OCI-LY1 (cell line): ENCODE measurements at regions not wholly inside any gene's neighbourhood (a gene's known extent, or its start where the extent isn't known, plus 50 kb on each side); places are given as distances from the start of the nearest gene placed in this dataset.

Experiments
- H2AFZ ChIP-seq: fragments of 200-600 bp; sonication (generic), shearing (Covaris generic); 2 replicates; pipeline ENCODE4 v1.6.0; 2014; ENCODE audit warnings: antibody characterized with exemption, mild to moderate bottlenecking, low read length
- H3F3A ChIP-seq: fragments of 200-600 bp; sonication (generic), shearing (Covaris generic); 2 replicates; pipeline ENCODE4 v1.6.0; 2014; ENCODE audit warnings: mild to moderate bottlenecking, antibody characterized with exemption, low read length, moderate library complexity; ENCODE audit not compliant: insufficient read depth
- H3K27ac ChIP-seq: fragments of 200-600 bp; sonication (generic); 2 replicates; pipeline ENCODE4 v1.5.1; 2014; ENCODE audit warnings: low read length, mixed run types, mild to moderate bottlenecking, low read depth; ENCODE audit not compliant: poor library complexity, severe bottlenecking
- H3K27me3 ChIP-seq: fragments of 200-600 bp; sonication (generic); 2 replicates; pipeline ENCODE4 v1.6.0; 2014; ENCODE audit warnings: antibody characterized with exemption, mild to moderate bottlenecking, low read length, moderate library complexity; ENCODE audit not compliant: insufficient read depth
- H3K36me3 ChIP-seq: fragments of 200-600 bp; sonication (generic); 2 replicates; pipeline ENCODE4 v1.6.1; 2014; ENCODE audit warnings: mild to moderate bottlenecking, antibody characterized with exemption, low read length, moderate library complexity, mixed read lengths; ENCODE audit not compliant: insufficient read depth
- H3K4me1 ChIP-seq: fragments of 200-600 bp; sonication (generic); 2 replicates; pipeline ENCODE4 v1.5.1; 2014; ENCODE audit warnings: mild to moderate bottlenecking, low read length, moderate library complexity; ENCODE audit not compliant: insufficient read depth, severe bottlenecking
- H3K4me2 ChIP-seq: fragments of 200-600 bp; sonication (generic), shearing (Covaris generic); 2 replicates; pipeline ENCODE4 v1.6.1; 2014; ENCODE audit warnings: low read length
- H3K4me3 ChIP-seq: fragments of 200-600 bp; sonication (generic); 2 replicates; pipeline ENCODE4 v1.5.1; 2014; ENCODE audit warnings: low read length, low read depth, mild to moderate bottlenecking, mixed read lengths; ENCODE audit not compliant: poor library complexity, severe bottlenecking
- H3K79me2 ChIP-seq: fragments of 200-600 bp; shearing (Covaris generic); 2 replicates; pipeline ENCODE4 v1.6.1; 2016; ENCODE audit warnings: mixed run types, low read length, mixed read lengths; ENCODE audit not compliant: insufficient read depth
- H3K9ac ChIP-seq: fragments of 200-600 bp; sonication (generic), shearing (Covaris generic); 2 replicates; pipeline ENCODE4 v1.6.1; 2014; ENCODE audit warnings: mild to moderate bottlenecking, low read length, mixed read lengths
- H3K9me2 ChIP-seq: fragments of 200-600 bp; sonication (generic), shearing (Covaris generic); 2 replicates; pipeline ENCODE4 v1.6.1; 2014; ENCODE audit warnings: low read depth, mild to moderate bottlenecking, low read length, mixed read lengths
- H3K9me3 ChIP-seq: fragments of 200-600 bp; shearing (Covaris generic); 2 replicates; pipeline ENCODE4 v1.6.1; 2014; ENCODE audit warnings: low read length, mixed read lengths
- H4K20me1 ChIP-seq: fragments of 200-600 bp; sonication (generic), shearing (Covaris generic); 2 replicates; pipeline ENCODE4 v1.6.0; 2016; ENCODE audit warnings: mild to moderate bottlenecking, low read length; ENCODE audit not compliant: insufficient read depth
- CTCF ChIP-seq: fragments of 200-600 bp; sonication (generic), shearing (Covaris generic); IDR thresholded peaks from 2 replicates; pipeline ENCODE4 v1.5.1; 2017; ENCODE audit warnings: mild to moderate bottlenecking, antibody characterized with exemption, low read length, moderate library complexity, mixed read lengths
- EZH2 ChIP-seq: fragments of 200-600 bp; sonication (generic), shearing (Covaris generic); IDR thresholded peaks from 2 replicates; pipeline ENCODE4 v1.8.0; 2017; ENCODE audit warnings: borderline replicate concordance, mixed run types, mild to moderate bottlenecking, antibody characterized with exemption, low read length, moderate library complexity, mixed read lengths

DNA sequence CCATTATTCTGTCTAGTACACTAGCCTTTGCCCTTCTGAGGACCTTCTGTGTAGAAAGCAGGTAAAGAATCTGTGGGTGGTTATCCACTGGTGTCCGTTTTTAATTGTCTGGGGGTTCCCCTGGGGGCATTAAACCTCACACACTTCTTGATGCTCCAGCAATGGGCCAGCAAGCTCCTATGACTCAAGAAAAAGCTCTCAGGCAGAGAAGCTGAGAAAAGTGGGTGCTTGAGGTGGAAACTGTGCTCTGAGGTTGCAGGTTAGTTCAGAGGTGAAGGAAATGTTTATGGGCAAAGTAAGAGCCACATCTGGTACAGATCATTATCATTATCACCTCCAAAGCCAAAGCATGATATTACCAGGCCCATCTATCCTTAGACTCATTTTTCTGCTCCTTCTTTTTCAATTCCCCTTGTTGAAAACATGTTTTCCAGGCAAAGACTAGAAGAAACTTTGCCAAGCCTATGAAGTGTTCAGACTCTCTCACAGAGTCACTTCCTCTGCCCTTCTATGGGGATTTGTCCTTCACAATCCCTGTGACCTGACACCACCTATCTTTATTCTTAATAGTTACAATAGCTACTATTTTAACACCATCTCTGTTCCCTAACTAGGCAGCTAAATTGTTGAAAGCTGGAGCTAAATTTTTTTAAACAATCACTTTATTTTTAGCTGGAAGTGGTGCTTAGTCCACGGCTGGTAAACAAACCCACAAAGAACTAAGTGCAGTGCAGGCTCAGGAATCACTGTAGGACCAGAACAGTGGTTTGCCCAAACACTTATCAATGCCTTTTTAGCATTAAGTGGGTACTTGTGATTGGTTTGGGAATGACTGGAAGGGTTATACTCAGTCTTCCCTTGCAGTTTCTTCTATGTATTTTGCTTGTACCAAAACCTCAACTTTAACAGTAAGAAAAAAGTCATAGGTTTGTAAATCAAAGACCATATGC lies 512.8 kb upstream of the POU3F3 start:
- H3K27me3 ChIP-seq: no peaks in the 10 kb centered on the region
- H3K27ac ChIP-seq: no peak overlapping the region
- H3K36me3 ChIP-seq: no peaks in the 10 kb centered on the region
- H3K4me1 ChIP-seq: no peaks in the 10 kb centered on the region
- H3F3A ChIP-seq: no peaks in the 10 kb centered on the region
- no peaks in the 10 kb centered on the region for H3K9me3 ChIP-seq
- H4K20me1 ChIP-seq: no peaks in the 10 kb centered on the region
- no peak overlapping the region for H2AFZ ChIP-seq
- H3K9me2 ChIP-seq: no peaks in the 10 kb centered on the region
- no peak overlapping the region for H3K4me3 ChIP-seq
- TF ChIP-seq EZH2 (no peak), CTCF (no peak)
- H3K9ac ChIP-seq: no peak overlapping the region
- H3K4me2 ChIP-seq: no peak overlapping the region
- no peaks in the 10 kb centered on the region for H3K79me2 ChIP-seq

DNA sequence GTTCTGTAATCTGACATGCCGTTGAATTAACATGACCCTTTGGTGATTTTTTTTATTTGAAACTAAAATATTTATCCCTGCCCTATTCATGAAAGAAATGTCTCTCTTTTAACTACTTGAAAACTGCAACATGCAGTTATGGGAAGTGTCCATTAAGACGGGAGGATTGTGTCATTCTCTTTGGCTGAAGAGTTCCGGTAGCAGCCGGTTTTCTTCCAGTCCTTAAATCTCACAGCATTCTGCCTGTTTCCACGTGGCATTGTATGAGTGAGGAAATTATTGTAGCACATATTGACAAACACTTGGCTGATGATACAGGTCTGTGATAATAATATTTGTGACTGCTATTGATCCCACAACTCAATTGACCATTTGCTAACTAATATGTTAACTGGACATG lies 509.6 kb upstream of the POU3F3 start:
- no peaks in the 10 kb centered on the region for H3F3A ChIP-seq

GRCh38 chr2:104344985-104345384 lies 508.9 kb upstream of the POU3F3 start:
- Histone ChIP-seq H3K36me3 (no peaks in the 10 kb centered on the region), H3F3A (no peaks in the 10 kb centered on the region), H3K9me3 (no peaks in the 10 kb centered on the region), H3K9me2 (no peaks in the 10 kb centered on the region), H3K4me3 (no peak overlapping the region), H3K27me3 (no peaks in the 10 kb centered on the region), H3K27ac (no peak overlapping the region), H4K20me1 (no peaks in the 10 kb centered on the region), H3K4me2 (no peak overlapping the region), H2AFZ (no peak overlapping the region), H3K79me2 (no peaks in the 10 kb centered on the region), H3K4me1 (no peaks in the 10 kb centered on the region), H3K9ac (no peak overlapping the region)
- TF ChIP-seq CTCF (no peak), EZH2 (no peak)

More for the DNA sequence above, 509.6 kb upstream of the POU3F3 start:
- no peaks in the 10 kb centered on the region for H3K9me3 ChIP-seq
- no peak overlapping the region for H3K4me3 ChIP-seq
- no peaks in the 10 kb centered on the region for H4K20me1 ChIP-seq
- no peaks in the 10 kb centered on the region for H3K27me3 ChIP-seq
- H3K27ac ChIP-seq: no peak overlapping the region
- no peaks in the 10 kb centered on the region for H3K36me3 ChIP-seq
- H3K4me2 ChIP-seq: no peak overlapping the region
- no peak overlapping the region for H2AFZ ChIP-seq
- H3K4me1 ChIP-seq: no peaks in the 10 kb centered on the region
- H3K9me2 ChIP-seq: no peaks in the 10 kb centered on the region
- no peaks in the 10 kb centered on the region for H3K79me2 ChIP-seq
- H3K9ac ChIP-seq: no peak overlapping the region
- TF ChIP-seq EZH2: no peak
- no peak for TF ChIP-seq CTCF
